H1 (cell line): ENCODE measurements at regions not wholly inside any gene's neighbourhood (a gene's known extent, or its start where the extent isn't known, plus 50 kb on each side); places are given as distances from the start of the nearest gene placed in this dataset.

Source experiments
- CEBPB ChIP-seq: IDR thresholded peaks from 2 replicates; pipeline ENCODE4 v1.6.1; 2012; ENCODE audit warnings: low read depth, low read length
- EP300 ChIP-seq, 2 experiments: IDR thresholded peaks; 1 replicate in 1 of 2; 2 replicates in 1 of 2; pipeline ENCODE4 v1.6.1; 2011 to 2012; ENCODE audit warnings: low read depth in 2 of 2, low read length in 2 of 2, mild to moderate bottlenecking in 2 of 2, borderline replicate concordance in 1 of 2, inconsistent platforms in 1 of 2, moderate library complexity in 1 of 2
- JUND ChIP-seq: IDR thresholded peaks from 2 replicates; pipeline ENCODE4 v1.6.1; 2011; ENCODE audit warnings: mild to moderate bottlenecking, improper control_type of control experiment, low read length
- POLR2AphosphoS5 ChIP-seq: IDR thresholded peaks from 2 replicates; pipeline ENCODE4 v1.6.1; 2011; ENCODE audit warnings: low read depth, low read length

DNA sequence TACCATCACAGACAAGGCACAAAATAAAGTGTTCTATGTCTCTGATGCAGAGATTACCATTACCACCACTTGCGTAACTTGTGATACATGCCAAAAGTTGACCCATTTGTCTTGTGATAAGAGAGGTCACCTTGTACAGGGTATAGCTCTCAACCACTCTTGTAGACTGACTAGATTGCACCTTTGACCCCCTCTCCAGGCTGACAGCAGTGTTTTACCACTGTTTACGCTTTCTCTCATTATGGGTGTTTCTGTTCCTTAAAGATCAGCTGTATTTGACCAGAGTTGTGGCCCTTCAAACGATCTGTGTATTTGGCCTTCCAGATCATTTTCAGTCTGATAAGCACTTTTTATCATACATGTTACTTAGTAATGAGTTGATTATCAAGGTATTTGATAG, 215.7 kb upstream of the HNMT start (continued):
- TF ChIP-seq EP300 (IDR thresholded peaks at IDR 0.05; ENCODE audit: borderline replicate concordance in 1 of 2, low read depth in 2 of 2, low read length in 2 of 2) (no peak), CEBPB (no peak), POLR2AphosphoS5 (no peak), JUND (no peak)
